ENCODE measurements at regions not wholly inside any gene's neighbourhood (a gene's known extent, or its start where the extent isn't known, plus 50 kb on each side); places are given as distances from the start of the nearest gene placed in this dataset.

GRCh38 chr1:241447031-241447644 is 72.4 kb downstream of the FH start:
- intact Hi-C loops (cut with micrococcal nuclease; ENCODE audit: unreplicated experiment), result no loop called here
- Histone ChIP-seq H3K27me3 (ENCODE audit: control insufficient read depth, insufficient read depth, low read length) (no peaks in the 10 kb centered on the region), H3K36me3 (ENCODE audit: control insufficient read depth, insufficient read depth, low read length) (no peaks in the 10 kb centered on the region), H3K4me3 (ENCODE audit: low read depth in 2 of 2, low read length in 2 of 2) (no peak overlapping the region), H3K27ac (ENCODE audit: low read length) (no peak overlapping the region), H3K9me3 (ENCODE audit: control insufficient read depth, insufficient read depth, low read depth, low read length) (no peaks in the 10 kb centered on the region), H3K4me1 (ENCODE audit: control insufficient read depth, insufficient read depth, low read length) (no peaks in the 10 kb centered on the region)
- CTCF ChIA-PET, result interaction anchor here (0.7 kb wide), 1 partner anchor 87 kb away, joined by 3 read pairs; no protein-coding TSS in a partner anchor
- DNase-seq (ENCODE audit: low read depth, low spot score) (no peak), ATAC-seq (no peak)
- TF ChIP-seq POLR2AphosphoS5 (IDR thresholded peaks at IDR 0.05; ENCODE audit: low read depth, low read length) (no peak), TCF7L2 (IDR thresholded peaks at IDR 0.05; ENCODE audit: low read depth, low read length) (no peak), REST (IDR thresholded peaks at IDR 0.05; ENCODE audit: insufficient read depth in 1 of 2, low read depth in 2 of 2, low read length in 1 of 2) (no peak), CTCF (IDR thresholded peaks at IDR 0.05) (no peak), SIN3A (IDR thresholded peaks at IDR 0.05; ENCODE audit: borderline replicate concordance, insufficient read depth, low read depth, low read length) (no peak)
- no TSS peak for BruUV-seq (replicated peaks)
- POLR2A ChIA-PET, result no interaction called here
- in situ Hi-C loops (cut with HindIII; ENCODE audit: low pct_unique_long_range_greater_than_20kb, low sequenced_read_pairs), result no loop called here

- H3K9me3 ChIP-seq (ENCODE audit: control insufficient read depth, insufficient read depth, low read depth, low read length), result no peaks in the 10 kb centered on the region
- TF ChIP-seq REST (IDR thresholded peaks at IDR 0.05; ENCODE audit: insufficient read depth in 1 of 2, low read depth in 2 of 2, low read length in 1 of 2) (no peak), SIN3A (IDR thresholded peaks at IDR 0.05; ENCODE audit: borderline replicate concordance, insufficient read depth, low read depth, low read length) (no peak), POLR2AphosphoS5 (IDR thresholded peaks at IDR 0.05; ENCODE audit: low read depth, low read length) (no peak), CTCF (IDR thresholded peaks at IDR 0.05) (no peak), TCF7L2 (IDR thresholded peaks at IDR 0.05; ENCODE audit: low read depth, low read length) (no peak)
- ATAC-seq, result no peak
- no peak overlapping the region for H3K27ac ChIP-seq (ENCODE audit: low read length)
- H3K36me3 ChIP-seq (ENCODE audit: control insufficient read depth, insufficient read depth, low read length), result no peaks in the 10 kb centered on the region
- intact Hi-C loops (cut with micrococcal nuclease; ENCODE audit: unreplicated experiment), result no loop called here
- BruUV-seq (replicated peaks), result no TSS peak
- no peaks in the 10 kb centered on the region for H3K4me1 ChIP-seq (ENCODE audit: control insufficient read depth, insufficient read depth, low read length)
- no peak overlapping the region for H3K4me3 ChIP-seq (ENCODE audit: low read depth in 2 of 2, low read length in 2 of 2)
- DNase-seq (ENCODE audit: low read depth, low spot score), result no peak
- CTCF ChIA-PET, result interaction anchor here (0.6 kb wide), 1 partner anchor 189 kb away, joined by 3 read pairs; no protein-coding TSS in a partner anchor
- in situ Hi-C loops (cut with HindIII; ENCODE audit: low pct_unique_long_range_greater_than_20kb, low sequenced_read_pairs), result no loop called here
- POLR2A ChIA-PET, result no interaction called here
- H3K27me3 ChIP-seq (ENCODE audit: control insufficient read depth, insufficient read depth, low read length), result no peaks in the 10 kb centered on the region
Measured at GRCh38 chr1:241444836-241445235, 74.7 kb downstream of the FH start.

Data from Panc1 (cell line).